HFF-Myc (cell line): ENCODE measurements at regions not wholly inside any gene's neighbourhood (a gene's known extent, or its start where the extent isn't known, plus 50 kb on each side); places are given as distances from the start of the nearest gene placed in this dataset.

Experiments used
- DNase-seq: peaks from one replicate; pipeline ENCODE4 v3.0.0-alpha.2; 2011; ENCODE audit warnings: low read depth; ENCODE audit errors: extremely low read depth
- H3K4me3 ChIP-seq: replicated peaks from 2 replicates; pipeline ENCODE4 v1.5.1; 2011; ENCODE audit warnings: low read depth, mild to moderate bottlenecking, control low read depth, low read length
- CTCF ChIP-seq: IDR thresholded peaks from 2 replicates; pipeline ENCODE4 v1.5.1; 2012; ENCODE audit warnings: mild to moderate bottlenecking, low read depth, low read length, control low read depth; ENCODE audit errors: missing control alignments

- no peak overlapping the region for H3K4me3 ChIP-seq
- DNase-seq, result no peak
- TF ChIP-seq CTCF, result no peak
Observed at GRCh38 chr18:39692367-39693015, 2126.9 kb upstream of the CELF4 start.

GRCh38 chr18:39685303-39685902, 2119.8 kb upstream of the CELF4 start:
- no peak for TF ChIP-seq CTCF
- no peak overlapping the region for H3K4me3 ChIP-seq
- DNase-seq, result no peak

GRCh38 chr18:39681061-39681460, 2115.5 kb upstream of the CELF4 start:
- DNase-seq, result no peak
- no peak overlapping the region for H3K4me3 ChIP-seq
- TF ChIP-seq CTCF, result no peak

GRCh38 chr18:39675906-39676305, 2110.3 kb upstream of the CELF4 start:
- DNase-seq, result no peak
- H3K4me3 ChIP-seq, result no peak overlapping the region
- no peak for TF ChIP-seq CTCF

- H3K4me3 ChIP-seq, result no peak overlapping the region
- TF ChIP-seq CTCF, result no peak
- DNase-seq, result peak; percentile 15
Observed at GRCh38 chr18:39675368-39675767, 2109.8 kb upstream of the CELF4 start.

GRCh38 chr18:39672171-39672570, 2106.6 kb upstream of the CELF4 start:
- no peak for DNase-seq
- no peak overlapping the region for H3K4me3 ChIP-seq
- TF ChIP-seq CTCF, result no peak
